GM18951 (cell line): ENCODE measurements at regions not wholly inside any gene's neighbourhood (a gene's known extent, or its start where the extent isn't known, plus 50 kb on each side); places are given as distances from the start of the nearest gene placed in this dataset.

Experiments used
- POLR2A ChIP-seq: IDR thresholded peaks from 4 replicates; pipeline ENCODE4 v1.6.1; 2011; ENCODE audit warnings: mild to moderate bottlenecking; ENCODE audit not compliant: insufficient read length, insufficient read depth; ENCODE audit errors: extremely low read depth
- in situ Hi-C: fragments of 300-500 bp; cut with MboI; formaldehyde crosslinking; loops from one replicate; pipeline ENCODE4 v1.12.0; 2022; ENCODE audit warnings: low sequenced_read_pairs, mixed read lengths, inconsistent platforms; ENCODE audit not compliant: unreplicated experiment

- TF ChIP-seq POLR2A, result no peak
- in situ Hi-C loops, result no loop called here
These were observed 49.7 kb downstream of the KLF12 start for GRCh38 chr13:74084375-74084935.

DNA sequence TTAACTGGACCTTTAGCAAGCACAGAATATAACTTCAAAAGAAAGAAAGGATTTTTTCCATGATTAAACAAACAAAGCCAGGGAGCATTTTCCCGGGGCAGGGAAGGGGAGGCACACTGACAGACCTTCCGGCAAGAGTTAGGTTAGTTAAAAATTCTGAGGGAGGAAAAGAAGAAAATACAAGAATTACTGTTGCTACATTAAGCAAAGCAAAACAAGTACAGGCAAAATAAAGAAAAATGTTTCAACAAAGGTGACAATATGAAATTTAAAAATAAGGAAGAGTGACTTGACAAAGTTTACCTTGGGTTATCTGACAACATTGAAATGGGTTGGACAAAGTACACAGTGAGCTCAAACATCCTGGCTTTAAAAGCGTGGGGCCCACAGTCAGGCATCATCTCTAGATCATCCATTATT, 51.5 kb downstream of the KLF12 start:
- no peak for TF ChIP-seq POLR2A
- in situ Hi-C loops, result no loop called here

GRCh38 chr13:74080762-74081161, 53.4 kb downstream of the KLF12 start:
- in situ Hi-C loops, result no loop called here
- no peak for TF ChIP-seq POLR2A

- in situ Hi-C loops, result no loop called here
- TF ChIP-seq POLR2A, result no peak
These were observed 56.4 kb downstream of the KLF12 start for GRCh38 chr13:74077792-74078191.

GRCh38 chr13:74077375-74077774, 56.8 kb downstream of the KLF12 start:
- TF ChIP-seq POLR2A, result no peak
- in situ Hi-C loops, result no loop called here

GRCh38 chr13:74074723-74075122, 59.5 kb downstream of the KLF12 start:
- in situ Hi-C loops, result no loop called here
- TF ChIP-seq POLR2A, result no peak

- no peak for TF ChIP-seq POLR2A
- in situ Hi-C loops, result no loop called here
These were observed 60.9 kb downstream of the KLF12 start for GRCh38 chr13:74073274-74073673.

DNA sequence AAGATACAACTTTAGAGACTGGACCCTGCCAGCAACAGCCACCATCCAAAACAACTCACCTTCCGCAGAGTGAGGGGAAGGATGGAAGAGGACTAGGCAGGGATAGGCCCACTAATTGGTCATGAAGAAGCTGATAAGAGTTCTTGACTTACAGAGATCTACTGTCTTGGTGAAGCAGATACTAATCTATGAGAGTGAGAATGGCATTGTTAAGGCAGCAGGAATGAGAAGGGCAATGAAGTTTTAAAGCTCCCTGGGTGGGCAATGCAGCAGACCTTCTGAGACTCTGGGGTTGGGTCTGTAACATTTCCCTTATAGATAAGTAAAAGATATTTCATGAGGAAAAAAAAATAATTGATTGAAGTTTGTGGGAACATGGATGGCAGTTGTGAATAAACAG, 63.7 kb downstream of the KLF12 start:
- no peak for TF ChIP-seq POLR2A
- in situ Hi-C loops, result no loop called here

DNA sequence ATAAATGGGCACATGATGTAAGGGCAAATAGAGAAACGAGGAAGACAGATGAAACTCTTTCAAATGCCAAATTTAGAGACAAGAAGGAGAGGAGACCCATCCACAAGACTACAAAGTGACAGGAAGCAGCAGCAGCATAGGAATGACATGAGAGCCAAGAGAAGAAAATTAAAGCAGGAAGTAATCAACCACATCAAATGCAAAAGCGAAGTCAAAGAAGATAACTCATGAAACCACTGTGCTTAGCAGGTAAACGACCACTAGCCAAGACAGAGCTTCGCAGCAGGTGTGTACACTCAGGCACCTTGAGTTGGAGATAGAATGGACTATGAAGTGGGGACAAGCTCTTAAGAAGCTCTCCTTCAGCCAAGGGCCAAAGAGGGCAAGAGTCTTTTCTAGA, 64.1 kb downstream of the KLF12 start:
- no peak for TF ChIP-seq POLR2A
- in situ Hi-C loops, result no loop called here

DNA sequence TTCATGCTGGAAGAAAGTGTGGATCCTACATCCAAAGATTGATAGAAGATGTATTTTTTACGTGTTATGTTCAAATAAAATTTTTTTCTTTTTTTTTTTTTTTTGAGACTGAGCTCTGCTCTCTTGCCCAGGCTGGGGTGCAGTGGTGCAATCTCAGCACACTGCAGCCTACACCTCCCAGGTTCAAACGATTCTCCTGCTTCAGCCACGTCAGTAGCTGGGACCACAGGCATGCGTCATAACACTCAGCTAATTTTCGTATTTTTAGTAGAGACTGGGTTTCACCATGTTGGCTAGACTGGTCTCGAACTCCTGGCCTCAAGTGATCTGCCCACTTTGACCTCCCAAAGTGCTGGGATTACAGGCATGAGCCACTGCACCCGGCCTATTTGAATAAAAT, 65.7 kb downstream of the KLF12 start:
- in situ Hi-C loops, result no loop called here
- no peak for TF ChIP-seq POLR2A

DNA sequence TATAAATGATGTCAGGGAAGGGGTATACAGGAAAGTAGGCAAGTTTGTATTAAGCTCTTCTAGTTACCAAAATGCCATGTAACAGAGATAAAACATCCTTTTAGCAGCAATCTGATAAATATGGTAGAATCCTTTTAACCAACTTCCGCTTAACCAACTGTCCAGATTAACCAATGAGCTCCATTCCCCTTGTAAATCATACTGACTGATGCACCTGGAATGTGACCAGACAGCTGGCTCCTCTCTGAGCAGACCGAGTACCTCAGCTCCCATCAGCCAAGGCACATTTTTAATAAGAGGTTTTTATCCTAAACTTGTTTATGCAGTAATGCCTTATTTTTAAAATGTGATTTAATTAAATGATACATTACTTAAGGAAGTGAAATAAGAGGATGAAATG, 66.4 kb downstream of the KLF12 start:
- no peak for TF ChIP-seq POLR2A
- in situ Hi-C loops, result no loop called here

DNA sequence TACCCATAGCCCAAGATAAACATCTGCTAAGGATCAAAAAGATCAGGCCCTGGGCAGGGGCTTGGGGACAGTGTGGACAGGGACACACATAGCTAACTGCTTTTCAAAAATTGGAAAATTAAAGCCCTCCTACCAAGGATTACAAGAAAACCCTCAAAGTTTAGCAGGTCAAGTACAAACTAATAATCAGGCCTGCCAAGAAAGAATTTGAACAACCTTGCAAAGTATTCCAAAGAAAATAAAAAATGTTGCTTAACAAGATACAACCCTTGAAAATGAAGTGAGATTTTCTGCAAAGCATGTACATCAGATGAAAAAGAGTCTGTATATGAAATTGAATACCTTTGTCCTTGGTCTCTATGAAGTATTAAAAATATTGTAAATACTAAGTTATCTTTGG, 67.3 kb downstream of the KLF12 start:
- no peak for TF ChIP-seq POLR2A
- in situ Hi-C loops, result no loop called here

DNA sequence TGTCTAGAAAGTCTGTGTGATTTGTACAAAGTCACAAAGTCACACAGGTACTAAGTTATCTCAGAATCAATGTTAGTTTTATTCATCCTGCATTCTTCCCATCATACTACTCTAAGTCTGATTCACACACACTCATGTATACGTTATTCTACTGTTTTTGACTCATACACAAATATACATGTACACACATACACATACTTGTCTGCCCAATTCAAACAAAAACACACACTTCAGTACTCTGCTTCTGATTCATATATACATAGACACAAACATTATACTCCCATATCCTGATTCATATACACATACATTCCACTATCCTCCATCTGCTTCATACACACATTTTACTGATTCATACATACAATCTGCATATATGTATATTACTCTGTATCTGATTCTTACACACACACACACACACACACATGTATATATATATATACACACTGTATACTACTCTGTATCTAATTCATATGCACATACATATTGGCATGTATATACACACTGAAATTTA, 69.3 kb downstream of the KLF12 start:
- in situ Hi-C loops, result no loop called here
- TF ChIP-seq POLR2A, result no peak

GRCh38 chr13:74063533-74064100, 70.6 kb downstream of the KLF12 start:
- in situ Hi-C loops, result no loop called here
- TF ChIP-seq POLR2A, result no peak
